SK-N-MC (cell line): ENCODE measurements at regions not wholly inside any gene's neighbourhood (a gene's known extent, or its start where the extent isn't known, plus 50 kb on each side); places are given as distances from the start of the nearest gene placed in this dataset.
A peak's percentile ranks its signal among the peaks of the same experiment; 100 is the strongest.

ENCODE experiments used
- DNase-seq: peaks from one replicate; pipeline ENCODE4 v3.0.0-alpha.2; 2011; ENCODE audit warnings: low read depth, low spot score
- H3K27ac ChIP-seq: fragments of 200-600 bp; sonication (generic); 2 replicates; pipeline ENCODE4 v1.5.1; 2016; ENCODE audit warnings: mixed run types
- H3K36me3 ChIP-seq: fragments of 200-600 bp; sonication (generic); 2 replicates; pipeline ENCODE4 v1.6.1; 2017; ENCODE audit warnings: antibody characterized with exemption, low read length, mixed read lengths; ENCODE audit not compliant: insufficient read depth
- H3K4me3 ChIP-seq: fragments of 200-600 bp; sonication (generic); 2 replicates; pipeline ENCODE4 v1.5.1; 2016
- H3K9ac ChIP-seq: fragments of 200-600 bp; sonication (generic); 2 replicates; pipeline ENCODE4 v1.8.0; 2017; ENCODE audit warnings: mixed run types, mixed read lengths; ENCODE audit not compliant: insufficient read length
- H3K9me3 ChIP-seq: fragments of 200-600 bp; sonication (generic); 2 replicates; pipeline ENCODE4 v1.6.1; 2017; ENCODE audit warnings: low read depth, mild to moderate bottlenecking, antibody characterized with exemption, low read length, moderate library complexity, mixed read lengths
- EZH2 ChIP-seq: fragments of 200-600 bp; sonication (generic); IDR thresholded peaks from one replicate; pipeline ENCODE4 v1.6.1; 2017; ENCODE audit warnings: antibody characterized with exemption
- FOXP2 ChIP-seq: optimal IDR thresholded peaks from 2 replicates; pipeline ENCODE3; 2011; ENCODE audit warnings: mild to moderate bottlenecking, moderate library complexity; ENCODE audit not compliant: insufficient read depth; ENCODE audit errors: extremely low read length, control extremely low read depth
- POLR2AphosphoS5 ChIP-seq: IDR thresholded peaks from 2 replicates; pipeline ENCODE4 v1.6.1; 2012; ENCODE audit warnings: mild to moderate bottlenecking, low read depth, low read length, borderline replicate concordance

DNA sequence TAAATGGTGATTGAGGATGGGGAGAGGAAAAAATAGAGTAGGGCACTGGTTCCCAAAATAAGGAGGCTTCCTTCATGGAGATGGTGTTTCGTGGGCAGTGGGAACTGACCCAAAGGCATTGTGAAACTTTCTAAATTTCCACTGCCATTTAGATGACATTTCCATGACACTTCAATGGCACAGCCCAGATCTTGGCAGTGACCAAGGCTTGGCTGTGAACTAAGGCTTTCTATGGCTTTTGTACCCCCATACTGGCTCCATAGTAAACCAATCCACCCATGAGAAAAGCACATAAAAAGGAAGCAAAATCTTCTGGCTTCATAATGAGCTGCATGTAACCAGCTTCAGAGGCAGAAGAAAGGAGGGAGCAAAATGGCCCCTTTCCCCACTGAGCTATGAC is 321.0 kb upstream of the TLE4 start:
- DNase-seq: no peak
- Histone ChIP-seq H3K9ac (no peak overlapping the region), H3K4me3 (no peak overlapping the region), H3K36me3 (no peaks in the 10 kb centered on the region), H3K27ac (no peak overlapping the region), H3K9me3 (no peaks in the 10 kb centered on the region)
- TF ChIP-seq EZH2 (no peak), POLR2AphosphoS5 (no peak), FOXP2 (no peak)

DNA sequence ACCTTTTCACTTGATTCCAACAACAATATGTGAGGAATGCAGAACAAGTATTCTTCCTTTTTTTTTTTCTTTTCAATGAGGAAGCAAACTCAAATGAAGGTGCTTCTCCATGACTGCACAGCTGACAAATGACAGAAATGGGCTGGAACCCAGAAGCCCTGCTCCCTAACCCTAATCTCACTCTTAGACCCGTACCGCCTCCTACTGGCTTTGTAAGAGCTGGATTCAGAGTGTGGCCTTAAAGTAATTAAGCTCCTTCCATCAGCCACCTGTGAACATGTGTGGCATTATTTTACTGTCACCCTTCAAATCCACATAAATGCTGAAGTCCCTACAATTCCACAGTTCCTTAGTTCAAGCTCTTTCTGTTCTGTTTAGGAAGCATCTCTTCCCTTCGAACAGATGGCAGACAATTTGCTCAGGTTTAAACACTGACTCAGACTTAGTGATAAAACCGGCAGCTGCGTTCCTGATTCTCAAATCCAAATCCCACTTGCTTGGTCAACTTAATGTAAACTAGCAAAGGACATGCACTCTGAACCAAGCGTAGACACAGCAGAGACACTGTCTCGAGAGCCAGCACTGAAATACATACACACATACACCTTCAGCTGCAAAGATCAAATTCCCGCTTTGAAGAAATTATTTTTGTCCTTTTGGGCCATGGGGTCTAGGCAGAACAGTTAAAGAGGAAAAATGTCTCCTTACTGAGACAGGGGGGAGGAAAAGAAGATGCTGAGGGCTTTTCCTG is 316.7 kb upstream of the TLE4 start:
- Histone ChIP-seq H3K27ac (no peak overlapping the region), H3K9me3 (no peaks in the 10 kb centered on the region), H3K9ac (no peak overlapping the region), H3K4me3 (no peak overlapping the region), H3K36me3 (no peaks in the 10 kb centered on the region)
- no peak for TF ChIP-seq POLR2AphosphoS5
- no peak for TF ChIP-seq EZH2
- no peak for TF ChIP-seq FOXP2
- no peak for DNase-seq

- DNase-seq: no peak
- Histone ChIP-seq H3K27ac (no peak overlapping the region), H3K9me3 (no peaks in the 10 kb centered on the region), H3K4me3 (no peak overlapping the region), H3K9ac (no peak overlapping the region), H3K36me3 (no peaks in the 10 kb centered on the region)
- TF ChIP-seq POLR2AphosphoS5 (no peak), EZH2 (no peak), FOXP2 (no peak)
Observed at GRCh38 chr9:79255651-79256260, 316.0 kb upstream of the TLE4 start.

- no peaks in the 10 kb centered on the region for H3K9me3 ChIP-seq
- DNase-seq: no peak
- H3K9ac ChIP-seq: no peak overlapping the region
- no peak for TF ChIP-seq POLR2AphosphoS5
- TF ChIP-seq FOXP2: no peak
- TF ChIP-seq EZH2: peak; percentile 94
- no peak overlapping the region for H3K27ac ChIP-seq
- H3K36me3 ChIP-seq: no peaks in the 10 kb centered on the region
- H3K4me3 ChIP-seq: no peak overlapping the region
Observed at GRCh38 chr9:79256691-79257213, 315.0 kb upstream of the TLE4 start.

GRCh38 chr9:79257228-79257781 is 314.5 kb upstream of the TLE4 start:
- TF ChIP-seq POLR2AphosphoS5 (no peak), FOXP2 (no peak), EZH2 (no peak)
- Histone ChIP-seq H3K9me3 (no peaks in the 10 kb centered on the region), H3K9ac (no peak overlapping the region), H3K27ac (no peak overlapping the region), H3K4me3 (no peak overlapping the region), H3K36me3 (no peaks in the 10 kb centered on the region)
- DNase-seq: no peak

GRCh38 chr9:79257790-79258351 is 313.9 kb upstream of the TLE4 start:
- TF ChIP-seq POLR2AphosphoS5 (no peak), EZH2 (no peak), FOXP2 (no peak)
- H3K27ac ChIP-seq: no peak overlapping the region

DNA sequence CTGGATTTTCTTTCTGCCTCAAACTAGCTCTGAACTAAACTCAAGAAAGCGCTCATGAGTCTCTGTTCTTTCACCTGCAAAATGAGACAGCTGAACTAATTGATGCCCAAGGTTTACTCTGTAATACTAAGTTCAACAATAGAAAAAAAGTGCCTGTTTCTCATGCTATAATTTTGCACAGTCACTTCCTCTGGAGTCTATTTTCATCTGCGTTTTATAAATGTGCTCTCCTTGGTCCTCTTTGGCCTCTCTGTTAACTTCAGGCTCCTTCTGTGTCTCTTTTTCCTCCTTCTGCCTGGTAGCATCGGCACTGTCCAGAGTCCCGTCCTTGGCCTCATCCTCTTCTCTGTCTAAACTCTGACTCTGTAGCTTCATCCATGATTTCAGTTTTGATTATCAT is 311.9 kb upstream of the TLE4 start:
- no peak for DNase-seq
- no peak overlapping the region for H3K9ac ChIP-seq
- TF ChIP-seq EZH2 (no peak), FOXP2 (no peak), POLR2AphosphoS5 (no peak)
- H3K9me3 ChIP-seq: no peaks in the 10 kb centered on the region
- no peak overlapping the region for H3K4me3 ChIP-seq
- H3K27ac ChIP-seq: no peak overlapping the region
- H3K36me3 ChIP-seq: no peaks in the 10 kb centered on the region

More at GRCh38 chr9:79257790-79258351, 313.9 kb upstream of the TLE4 start:
- Histone ChIP-seq H3K4me3 (no peak overlapping the region), H3K9ac (no peak overlapping the region), H3K9me3 (no peaks in the 10 kb centered on the region), H3K36me3 (no peaks in the 10 kb centered on the region)
- DNase-seq: no peak

DNA sequence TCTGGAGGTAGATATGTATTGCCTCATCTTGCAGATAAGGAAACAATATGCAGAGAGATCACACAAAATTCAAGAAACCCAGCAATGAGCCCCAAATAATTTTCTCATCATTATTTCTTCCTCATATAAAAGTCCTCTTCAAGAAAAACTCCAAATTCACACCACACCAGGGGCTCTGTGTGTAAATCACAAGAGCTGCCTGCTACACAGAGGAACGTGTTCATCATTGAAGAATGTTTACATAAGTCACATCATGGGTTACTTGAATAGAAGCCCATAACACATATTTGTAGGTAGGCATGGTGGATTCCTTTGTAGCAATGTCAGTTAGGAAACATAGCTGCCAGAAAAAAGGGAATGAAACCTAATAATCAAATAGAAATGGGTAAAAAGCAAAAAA is 308.1 kb upstream of the TLE4 start:
- H3K9me3 ChIP-seq: no peaks in the 10 kb centered on the region
- no peak for DNase-seq
- H3K36me3 ChIP-seq: no peaks in the 10 kb centered on the region
- H3K27ac ChIP-seq: no peak overlapping the region
- no peak overlapping the region for H3K4me3 ChIP-seq
- H3K9ac ChIP-seq: no peak overlapping the region
- TF ChIP-seq POLR2AphosphoS5 (no peak), EZH2 (no peak), FOXP2 (no peak)
